T47D (cell line): ENCODE measurements at regions not wholly inside any gene's neighbourhood (a gene's known extent, or its start where the extent isn't known, plus 50 kb on each side); places are given as distances from the start of the nearest gene placed in this dataset.
"Not testable (repeated sequence)": the region's sequence is repeated elsewhere in the genome, so short reads cannot be mapped to it uniquely, and the experiment has no call there.

ENCODE experiments used
- DNase-seq, 2 experiments: peaks; one replicate each; pipeline versions ENCODE4 v3.0.0 to v3.0.0-alpha.2; 2011 to 2012; ENCODE audit warnings: low read depth in 1 of 2, low spot score in 1 of 2
- JUND ChIP-seq: IDR thresholded peaks from 2 replicates; pipeline ENCODE4 v1.6.1; 2012; ENCODE audit warnings: low read depth
- in situ Hi-C: cut with HindIII; loops from 2 replicates; pipeline ENCODE4 v1.10.0; 2016; ENCODE audit warnings: low sequenced_read_pairs, low pct_unique_long_range_greater_than_20kb

- no peak for TF ChIP-seq JUND
- no peak for DNase-seq
- in situ Hi-C loops, result no loop called here
Measured at GRCh38 chr2:44051593-44052347, 56.0 kb upstream of the LRPPRC start.

DNA sequence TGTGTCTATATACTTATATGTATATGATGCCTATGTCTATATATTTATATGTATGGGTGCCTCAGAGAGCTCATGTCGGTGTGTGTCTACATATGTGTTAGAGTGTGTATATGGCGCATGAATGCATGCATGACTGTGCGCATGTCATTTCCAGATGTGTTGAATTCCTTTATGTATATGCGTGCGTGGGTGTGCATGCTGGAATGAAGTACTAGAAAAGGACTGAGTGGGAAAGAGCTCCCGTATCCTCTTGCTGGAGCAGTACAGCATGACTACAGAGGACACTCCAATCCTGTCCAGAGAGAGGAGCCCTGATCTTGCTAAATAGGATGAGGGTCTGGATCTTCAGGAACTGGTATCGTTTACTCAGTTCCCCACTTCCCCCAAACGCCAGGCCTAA lies 56.8 kb upstream of the LRPPRC start:
- in situ Hi-C loops, result no loop called here
- DNase-seq, result no peak
- no peak for TF ChIP-seq JUND

DNA sequence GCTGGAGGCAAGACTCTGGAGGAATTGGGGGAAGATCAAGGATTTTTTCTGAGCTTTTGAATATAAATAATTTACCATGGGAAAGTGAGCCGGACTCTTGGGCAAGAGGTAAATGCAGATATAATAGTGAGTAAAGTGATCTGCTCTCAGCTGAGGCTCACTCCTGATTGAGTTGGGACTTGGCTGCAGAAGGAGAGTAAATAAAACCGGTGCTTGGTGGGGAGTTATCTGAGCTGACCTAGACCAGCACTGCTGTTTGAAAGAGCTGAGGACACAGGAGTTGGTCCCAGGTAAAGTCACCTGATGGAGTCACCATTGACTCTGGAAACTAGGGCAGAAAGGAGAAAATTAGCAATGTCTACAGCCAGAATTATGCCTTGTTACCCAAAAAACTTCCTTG lies 57.3 kb upstream of the LRPPRC start:
- in situ Hi-C loops, result no loop called here
- no peak for DNase-seq
- no peak for TF ChIP-seq JUND

DNA sequence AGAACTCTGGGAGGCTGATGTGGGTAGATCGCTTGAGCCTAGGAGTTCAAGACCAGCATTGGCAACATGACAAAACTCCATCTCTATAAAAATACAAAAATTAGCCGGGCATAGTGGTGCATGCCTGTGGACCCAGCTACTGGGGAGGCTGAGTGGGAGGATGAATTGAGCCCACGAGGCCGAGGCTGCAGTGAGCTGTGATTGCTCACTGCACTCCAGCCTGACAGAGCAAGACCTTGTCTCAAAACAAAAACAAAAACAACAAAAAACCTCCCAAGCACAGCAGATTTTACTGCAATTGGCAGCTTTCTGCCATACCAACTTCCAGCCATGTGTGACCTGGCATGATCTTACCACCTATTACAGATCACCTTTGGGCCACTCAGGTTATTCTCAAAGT lies 57.7 kb upstream of the LRPPRC start:
- in situ Hi-C loops, result no loop called here
- DNase-seq, result no peak
- no peak for TF ChIP-seq JUND

- in situ Hi-C loops, result no loop called here
- TF ChIP-seq JUND, result no peak
- no peak for DNase-seq
Measured at GRCh38 chr2:44055229-44055628, 59.4 kb upstream of the LRPPRC start.

DNA sequence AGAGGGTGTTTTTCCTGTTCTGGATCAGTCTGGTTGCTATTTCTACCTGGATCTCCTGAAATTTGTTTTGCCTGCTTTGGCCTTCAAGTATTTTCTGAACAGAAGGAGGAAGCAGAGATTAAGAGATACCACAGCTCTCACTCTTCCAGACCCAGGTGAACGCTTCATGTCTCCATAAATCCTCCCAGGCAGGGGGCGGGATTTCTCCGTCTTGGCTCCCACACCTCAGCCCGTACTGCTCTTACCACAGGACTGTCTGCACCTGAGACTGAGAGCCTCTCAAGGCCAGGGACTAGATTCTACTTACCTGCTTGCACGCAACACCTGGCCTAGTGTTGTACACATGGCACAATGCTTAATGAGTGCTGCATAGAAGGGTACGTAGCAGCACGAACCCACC lies 59.9 kb upstream of the LRPPRC start:
- TF ChIP-seq JUND, result no peak
- in situ Hi-C loops, result no loop called here
- peak in 1 of 2 experiments; percentile 16 for DNase-seq

DNA sequence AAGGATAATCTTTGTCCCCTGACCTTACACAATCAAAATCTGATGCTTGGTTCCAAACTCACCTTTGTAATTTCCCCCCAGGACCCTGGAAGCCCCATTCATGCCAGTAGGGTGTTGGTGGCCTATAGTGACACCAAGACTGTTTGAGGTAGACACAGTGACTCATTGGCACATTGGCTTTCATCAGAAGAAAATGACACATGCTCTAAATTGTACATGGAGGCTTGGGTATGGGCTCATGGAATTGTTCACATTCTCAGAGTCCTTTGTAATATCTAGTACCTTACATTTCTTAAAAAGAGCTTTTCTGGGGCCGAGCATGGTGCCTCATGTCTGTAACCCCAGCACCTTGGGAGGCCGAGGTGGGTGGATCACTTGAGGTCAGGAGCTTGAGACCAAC lies 61.2 kb upstream of the LRPPRC start:
- in situ Hi-C loops, result no loop called here
- DNase-seq, result no peak
- TF ChIP-seq JUND, result no peak

- DNase-seq, in situ Hi-C loops: not testable (repeated sequence)
Measured at GRCh38 chr2:44060286-44060685, 64.5 kb upstream of the LRPPRC start.

GRCh38 chr2:44060990-44061389 lies 65.2 kb upstream of the LRPPRC start:
- no peak for TF ChIP-seq JUND
- in situ Hi-C loops, result no loop called here
- DNase-seq, result no peak

DNA sequence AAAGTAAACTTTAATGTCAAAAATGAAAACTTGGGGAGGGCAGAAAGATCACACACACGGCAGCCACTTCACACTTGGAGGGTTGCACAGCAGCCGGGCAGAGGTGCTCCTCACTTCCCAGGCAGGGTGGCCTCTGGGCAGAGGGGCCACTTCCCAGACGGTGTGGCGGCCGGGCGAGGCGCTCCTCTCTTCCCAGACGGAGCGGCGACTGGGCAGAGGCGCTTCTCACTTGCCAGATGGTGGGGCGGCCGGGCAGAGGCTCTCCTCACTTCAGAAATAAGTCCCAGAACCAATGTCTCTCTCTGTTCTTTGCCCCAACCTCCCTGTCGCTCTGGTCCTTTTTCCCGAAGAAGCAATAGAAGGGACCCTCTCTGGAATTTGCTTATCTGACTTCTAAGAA lies 65.7 kb upstream of the LRPPRC start:
- no peak for DNase-seq
- in situ Hi-C loops, result no loop called here
- no peak for TF ChIP-seq JUND

GRCh38 chr2:44061876-44062275 lies 66.1 kb upstream of the LRPPRC start:
- in situ Hi-C loops, result no loop called here
- no peak for DNase-seq
- TF ChIP-seq JUND, result no peak

GRCh38 chr2:44063033-44063432 lies 67.2 kb upstream of the LRPPRC start:
- no peak for TF ChIP-seq JUND
- no peak for DNase-seq
- in situ Hi-C loops, result no loop called here

- in situ Hi-C loops, DNase-seq: not testable (repeated sequence)
Measured at GRCh38 chr2:44064281-44064680, 68.5 kb upstream of the LRPPRC start.

DNA sequence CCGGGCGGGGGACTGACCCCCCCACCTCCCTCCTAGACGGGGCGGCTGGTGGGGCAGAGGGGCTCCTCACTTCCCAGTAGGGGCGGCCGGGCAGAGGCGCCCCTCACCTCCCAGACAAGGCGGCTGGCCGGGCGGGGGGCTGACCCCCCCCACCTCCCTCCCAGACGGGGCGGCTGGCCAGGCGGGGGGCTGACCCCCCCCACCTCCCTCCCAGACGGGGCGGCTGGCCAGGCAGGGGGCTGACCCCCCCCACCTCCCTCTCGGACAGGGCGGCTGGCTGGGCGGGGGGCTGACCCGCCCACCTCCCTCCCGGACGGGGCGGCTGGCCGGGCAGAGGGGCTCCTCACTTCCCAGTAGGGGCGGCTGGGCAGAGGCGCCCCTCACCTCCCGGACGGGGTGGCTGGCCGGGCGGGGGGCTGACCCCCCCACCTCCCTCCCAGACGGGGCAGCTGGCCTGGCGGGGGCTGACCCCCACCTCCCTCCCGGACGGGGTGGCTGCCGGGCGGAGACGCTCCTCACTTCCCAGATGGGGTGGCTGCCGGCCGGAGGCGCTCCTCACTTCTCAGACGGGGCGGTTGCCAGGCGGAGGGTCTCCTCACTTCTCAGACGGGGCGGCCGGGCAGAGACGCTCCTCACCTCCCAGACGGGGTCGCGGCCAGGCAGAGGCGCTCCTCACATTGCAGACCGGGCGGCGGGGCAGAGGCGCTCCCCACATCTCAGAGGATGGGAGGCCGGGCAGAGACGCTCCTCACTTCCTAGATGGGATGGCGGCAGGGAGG lies 71.4 kb upstream of the LRPPRC start:
- in situ Hi-C loops, DNase-seq: not testable (repeated sequence)

- DNase-seq, in situ Hi-C loops: not testable (repeated sequence)
Measured at GRCh38 chr2:44067791-44068181, 72.0 kb upstream of the LRPPRC start.
